Mesenchymal stem cell (in vitro differentiated cells and primary cell): ENCODE measurements at regions not wholly inside any gene's neighbourhood (a gene's known extent, or its start where the extent isn't known, plus 50 kb on each side); places are given as distances from the start of the nearest gene placed in this dataset.
A peak's percentile ranks its signal among the peaks of the same experiment; 100 is the strongest.

Experiments used
- DNase-seq: peaks from one replicate; pipeline ENCODE4 v3.0.0-alpha.2; 2013
- H2AFZ ChIP-seq: one replicate; pipeline ENCODE4 v1.6.1; 2013; ENCODE audit warnings: low read depth, mild to moderate bottlenecking, control low read depth, inconsistent platforms, low read length, moderate library complexity
- H2AK5ac ChIP-seq: 2 replicates; pipeline ENCODE4 v1.6.1; 2013; ENCODE audit warnings: low read length, moderate library complexity, mild to moderate bottlenecking, inconsistent platforms; ENCODE audit not compliant: severe bottlenecking
- H2BK120ac ChIP-seq: one replicate; pipeline ENCODE4 v1.6.1; 2013; ENCODE audit warnings: low read depth, mild to moderate bottlenecking, inconsistent platforms, low read length, moderate library complexity
- H2BK12ac ChIP-seq, 2 experiments: one replicate each; pipeline ENCODE4 v1.6.1; 2013; ENCODE audit warnings: inconsistent platforms in 2 of 2, low read length in 2 of 2, mild to moderate bottlenecking in 2 of 2, moderate library complexity in 2 of 2, control low read depth in 1 of 2
- H2BK15ac ChIP-seq: one replicate; pipeline ENCODE4 v1.6.1; 2013; ENCODE audit warnings: mild to moderate bottlenecking, low read depth, inconsistent platforms; ENCODE audit not compliant: poor library complexity, severe bottlenecking
- H2BK5ac ChIP-seq: 2 replicates; pipeline ENCODE4 v1.6.1; 2013; ENCODE audit warnings: low read depth, mild to moderate bottlenecking, low read length, control low read depth, inconsistent platforms; ENCODE audit not compliant: poor library complexity, severe bottlenecking
- H3K14ac ChIP-seq, 2 experiments: one replicate each; pipeline ENCODE4 v1.6.1; 2013; ENCODE audit warnings: inconsistent platforms in 2 of 2, low read length in 2 of 2, control low read depth in 1 of 2, mild to moderate bottlenecking in 1 of 2, moderate library complexity in 1 of 2
- H3K18ac ChIP-seq, 2 experiments: one replicate each; pipeline ENCODE4 v1.6.1; 2013; ENCODE audit warnings: inconsistent platforms in 2 of 2, low read length in 2 of 2, control low read depth in 1 of 2, low read depth in 1 of 2, mild to moderate bottlenecking in 1 of 2
- H3K23ac ChIP-seq, 2 experiments: one replicate each; pipeline ENCODE4 v1.6.1; 2013; ENCODE audit warnings: inconsistent platforms in 2 of 2, low read length in 2 of 2, mild to moderate bottlenecking in 2 of 2, moderate library complexity in 2 of 2, control low read depth in 1 of 2
- H3K27ac ChIP-seq: 2 replicates; pipeline ENCODE4 v1.5.1; 2013; ENCODE audit warnings: mild to moderate bottlenecking, moderate library complexity, low read length, control low read depth, inconsistent platforms; ENCODE audit not compliant: poor library complexity, severe bottlenecking
- H3K27me3 ChIP-seq, 2 experiments: 2 replicates each; pipeline versions ENCODE4 v1.6.1 to v1.7.0; 2013; ENCODE audit warnings: low read length in 2 of 2, mild to moderate bottlenecking in 2 of 2, moderate library complexity in 2 of 2, control low read depth in 1 of 2, inconsistent platforms in 1 of 2; ENCODE audit not compliant: control insufficient read depth in 1 of 2, insufficient read depth in 1 of 2
- H3K36me3 ChIP-seq, 2 experiments: 2 replicates each; pipeline versions ENCODE4 v1.6.1 to v1.7.0; 2013; ENCODE audit warnings: low read length in 2 of 2, control low read depth in 1 of 2, inconsistent platforms in 1 of 2, low read depth in 1 of 2, mild to moderate bottlenecking in 1 of 2; ENCODE audit not compliant: insufficient read depth in 2 of 2, control insufficient read depth in 1 of 2
- H3K4ac ChIP-seq, 2 experiments: one replicate each; pipeline ENCODE4 v1.6.1; 2013; ENCODE audit warnings: inconsistent platforms in 2 of 2, low read length in 2 of 2, mild to moderate bottlenecking in 2 of 2, moderate library complexity in 2 of 2, control low read depth in 1 of 2, low read depth in 1 of 2
- H3K4me1 ChIP-seq: 2 replicates; pipeline ENCODE4 v1.6.1; 2013; ENCODE audit warnings: low read depth, low read length, control low read depth; ENCODE audit not compliant: control insufficient read depth, insufficient read depth
- H3K4me2 ChIP-seq: 2 replicates; pipeline ENCODE4 v1.6.1; 2013; ENCODE audit warnings: low read length, mild to moderate bottlenecking, inconsistent platforms; ENCODE audit not compliant: poor library complexity, severe bottlenecking
- H3K4me3 ChIP-seq, 2 experiments: 2 replicates each; pipeline versions ENCODE4 v1.5.1 to v1.7.0; 2013; ENCODE audit warnings: low read length in 2 of 2, mild to moderate bottlenecking in 2 of 2, control low read depth in 1 of 2, low read depth in 1 of 2; ENCODE audit not compliant: insufficient read depth in 1 of 2
- H3K79me1 ChIP-seq: replicated peaks from 2 replicates; pipeline ENCODE4 v1.6.1; 2013; ENCODE audit warnings: mild to moderate bottlenecking, control low read depth, low read length, inconsistent platforms; ENCODE audit not compliant: poor library complexity, severe bottlenecking
- H3K9ac ChIP-seq: 2 replicates; pipeline ENCODE4 v1.7.0; 2013; ENCODE audit warnings: mild to moderate bottlenecking, low read length, moderate library complexity
- H3K9me3 ChIP-seq: 2 replicates; pipeline ENCODE4 v1.7.0; 2013; ENCODE audit warnings: mild to moderate bottlenecking, low read length; ENCODE audit not compliant: control insufficient read depth
- H4K8ac ChIP-seq: one replicate; pipeline ENCODE4 v1.6.1; 2013; ENCODE audit warnings: inconsistent platforms, mild to moderate bottlenecking, low read length, moderate library complexity
- H4K91ac ChIP-seq: one replicate; pipeline ENCODE4 v1.6.1; 2013; ENCODE audit warnings: mild to moderate bottlenecking, low read length, inconsistent platforms
- WGBS: methylation state at CpG from one replicate; pipeline ENCODE4 v1.1.7; 2013; ENCODE audit warnings: mixed read lengths; 5-methylcytosine and 5-hydroxymethylcytosine counted together

DNA sequence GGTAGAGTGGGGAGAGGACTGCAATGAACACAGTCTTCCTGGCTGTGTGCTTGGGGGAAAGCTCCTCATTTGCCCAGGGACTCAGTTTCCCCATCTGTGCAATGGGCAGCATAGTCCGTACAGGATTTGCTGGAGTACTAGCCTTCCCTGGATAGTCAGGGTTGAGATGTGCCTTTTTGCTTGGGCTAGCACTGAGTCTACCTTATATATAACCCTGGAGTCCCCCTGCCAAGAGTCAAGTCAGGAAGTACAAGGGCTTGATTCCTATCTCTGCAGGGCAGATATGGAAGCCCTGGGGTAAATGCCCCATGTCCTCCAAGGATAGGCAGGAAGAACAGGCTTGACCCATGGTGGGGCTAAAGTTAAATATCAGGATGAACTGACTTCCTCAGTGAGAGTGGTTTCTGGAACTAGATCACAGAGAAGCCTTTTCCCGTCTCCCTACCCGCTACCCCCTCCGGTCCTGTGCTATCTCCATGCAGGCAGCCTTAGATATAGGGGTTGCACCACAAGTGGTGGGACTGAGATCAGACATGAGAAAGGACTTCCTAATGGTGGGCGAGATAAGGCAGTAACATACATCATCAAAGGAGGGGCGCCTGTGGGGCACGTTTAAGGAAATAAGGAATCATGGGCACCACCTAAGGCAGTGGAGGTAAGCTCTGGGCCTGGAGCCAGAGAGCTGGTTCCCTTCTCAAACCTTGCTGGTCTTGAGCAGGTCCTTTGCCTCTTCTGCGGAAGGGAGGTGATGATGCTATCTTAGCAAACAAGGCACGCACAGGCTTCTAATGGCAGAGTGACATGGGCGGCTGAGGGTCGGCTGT lies 157.9 kb downstream of the MRPL14 start:
- H4K91ac ChIP-seq = no peak overlapping the region
- no peak overlapping the region for H4K8ac ChIP-seq
- WGBS = 94% methylated on average over 7 of the region's 11 CpGs

DNA sequence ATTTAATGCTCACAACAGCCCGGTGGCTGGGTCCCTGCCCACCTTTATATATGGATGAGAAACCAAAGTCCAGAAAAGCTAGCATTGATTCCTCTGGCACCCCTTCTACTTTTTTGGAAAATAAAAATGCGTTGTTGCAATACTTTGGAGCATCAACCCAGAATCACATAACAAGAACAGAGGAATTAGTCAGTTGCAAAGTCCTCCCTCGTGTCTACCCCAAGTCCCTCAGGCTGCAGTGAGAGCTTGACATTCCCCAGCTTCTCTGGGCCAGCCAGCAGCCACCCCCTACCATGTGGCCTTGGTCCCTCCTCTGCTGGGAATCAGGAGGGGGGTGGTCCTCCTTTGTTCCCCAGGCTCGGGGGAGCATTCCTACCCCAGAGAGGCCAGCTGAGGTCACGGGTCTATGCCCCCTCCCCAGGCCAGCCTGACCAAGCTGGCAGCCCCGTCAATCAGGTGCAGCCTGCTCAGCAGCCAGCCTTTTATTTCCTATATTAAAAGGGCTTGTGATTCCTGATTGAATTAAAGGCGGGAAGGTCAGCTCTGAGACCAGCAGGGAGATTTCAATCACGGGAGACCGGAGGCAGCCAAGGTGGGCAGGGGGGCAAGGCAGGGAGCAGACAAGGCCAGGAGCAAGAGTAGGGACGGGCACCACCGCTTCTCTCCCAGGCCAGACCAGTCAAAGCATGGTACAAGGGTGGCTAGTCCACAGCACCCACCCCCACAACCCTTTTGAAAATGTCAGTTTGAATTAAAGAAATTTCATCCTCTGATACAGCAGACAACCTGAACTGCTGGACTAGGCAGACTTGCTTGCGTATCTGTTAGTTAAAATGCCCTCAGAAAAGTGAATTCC lies 158.9 kb downstream of the MRPL14 start:
- no peak overlapping the region for H3K4ac ChIP-seq
- H3K4me1 ChIP-seq = peaks cover 4% of the 10 kb centered on the region
- H3K27me3 ChIP-seq = peaks cover 0 to 4% of the 10 kb centered on the region in 2 experiments
- H2AFZ ChIP-seq = no peak overlapping the region
- WGBS = 85% methylated on average over 11 of the region's 12 CpGs
- no peak overlapping the region for H3K23ac ChIP-seq
- H3K9ac ChIP-seq = no peak overlapping the region
- no peak overlapping the region for H2BK120ac ChIP-seq
- H4K8ac ChIP-seq = no peak overlapping the region
- H3K4me2 ChIP-seq = no peak overlapping the region
- H4K91ac ChIP-seq = no peak overlapping the region
- no peak overlapping the region for H3K14ac ChIP-seq
- no peak overlapping the region for H3K27ac ChIP-seq
- H2AK5ac ChIP-seq = no peak overlapping the region
- no peak overlapping the region for H2BK15ac ChIP-seq
- no peak for DNase-seq
- no peaks in the 10 kb centered on the region for H3K79me1 ChIP-seq
- peak overlapping the region in 1 of 2 experiments; percentile 1 for H2BK12ac ChIP-seq
- H2BK5ac ChIP-seq = no peak overlapping the region
- no peak overlapping the region for H3K18ac ChIP-seq
- no peaks in the 10 kb centered on the region for H3K9me3 ChIP-seq
- no peaks in the 10 kb centered on the region for H3K36me3 ChIP-seq
- no peak overlapping the region for H3K4me3 ChIP-seq

More for the DNA sequence above, 157.9 kb downstream of the MRPL14 start:
- no peak overlapping the region for H2BK5ac ChIP-seq
- H3K36me3 ChIP-seq = no peaks in the 10 kb centered on the region
- no peak overlapping the region for H3K9ac ChIP-seq
- H3K9me3 ChIP-seq = no peaks in the 10 kb centered on the region
- peak overlapping the region in 1 of 2 experiments; percentile 9 for H3K23ac ChIP-seq
- no peak overlapping the region for H2BK120ac ChIP-seq
- H2BK12ac ChIP-seq = no peak overlapping the region
- no peak overlapping the region for H3K14ac ChIP-seq
- H3K4me3 ChIP-seq = no peak overlapping the region
- H3K27ac ChIP-seq = no peak overlapping the region
- no peak overlapping the region for H3K4ac ChIP-seq
- no peak overlapping the region for H2BK15ac ChIP-seq
- peaks cover 0 to 4% of the 10 kb centered on the region in 2 experiments for H3K27me3 ChIP-seq
- no peak overlapping the region for H3K18ac ChIP-seq
- no peak for DNase-seq
- no peak overlapping the region for H3K4me2 ChIP-seq
- H3K4me1 ChIP-seq = peaks cover 4% of the 10 kb centered on the region
- H2AFZ ChIP-seq = no peak overlapping the region
- H2AK5ac ChIP-seq = no peak overlapping the region
- no peaks in the 10 kb centered on the region for H3K79me1 ChIP-seq

DNA sequence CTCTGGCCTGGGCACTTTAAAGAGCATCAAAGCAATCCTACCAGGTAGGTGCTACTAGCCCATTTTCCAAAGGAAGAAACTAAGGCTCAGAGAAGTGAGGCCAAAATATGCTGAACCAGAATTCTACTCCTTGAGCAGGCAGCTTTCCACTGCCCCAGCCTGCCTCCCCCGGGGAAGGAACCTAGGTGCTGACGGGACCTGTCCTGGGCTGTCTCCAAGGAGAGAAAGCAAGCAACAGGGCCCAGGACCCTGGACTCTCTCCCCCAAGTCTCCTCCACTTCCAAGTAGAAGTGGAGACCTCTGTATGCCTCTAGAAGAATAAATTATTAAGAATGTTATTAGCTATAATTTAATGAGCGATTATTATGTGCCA lies 159.5 kb downstream of the MRPL14 start:
- DNase-seq = no peak
- Histone ChIP-seq H3K4me3 (no peak overlapping the region), H3K27ac (no peak overlapping the region), H3K14ac (no peak overlapping the region), H3K4me2 (no peak overlapping the region), H4K8ac (no peak overlapping the region), H2BK12ac (no peak overlapping the region), H3K4ac (no peak overlapping the region), H3K27me3 (peaks cover 0 to 4% of the 10 kb centered on the region in 2 experiments), H3K4me1 (peaks cover 2% of the 10 kb centered on the region), H2AK5ac (no peak overlapping the region), H3K23ac (no peak overlapping the region), H3K79me1 (no peaks in the 10 kb centered on the region), H3K9me3 (no peaks in the 10 kb centered on the region), H2AFZ (no peak overlapping the region), H2BK120ac (no peak overlapping the region), H4K91ac (no peak overlapping the region), H2BK5ac (no peak overlapping the region), H3K18ac (no peak overlapping the region), H3K36me3 (no peaks in the 10 kb centered on the region), H2BK15ac (no peak overlapping the region), H3K9ac (no peak overlapping the region)
- WGBS = 99% methylated on average over 3 of the region's 3 CpGs
